ENCODE measurements at regions not wholly inside any gene's neighbourhood (a gene's known extent, or its start where the extent isn't known, plus 50 kb on each side); places are given as distances from the start of the nearest gene placed in this dataset.

- Histone ChIP-seq H3K27ac (no peak overlapping the region), H3K4me3 (ENCODE audit: low read depth, low read length) (no peak overlapping the region), H3K27me3 (ENCODE audit: insufficient read depth, low read depth, severe bottlenecking) (no peaks in the 10 kb centered on the region), H3K9me3 (ENCODE audit: severe bottlenecking) (no peaks in the 10 kb centered on the region), H3K36me3 (no peaks in the 10 kb centered on the region)
- TF ChIP-seq, protein P1, sequence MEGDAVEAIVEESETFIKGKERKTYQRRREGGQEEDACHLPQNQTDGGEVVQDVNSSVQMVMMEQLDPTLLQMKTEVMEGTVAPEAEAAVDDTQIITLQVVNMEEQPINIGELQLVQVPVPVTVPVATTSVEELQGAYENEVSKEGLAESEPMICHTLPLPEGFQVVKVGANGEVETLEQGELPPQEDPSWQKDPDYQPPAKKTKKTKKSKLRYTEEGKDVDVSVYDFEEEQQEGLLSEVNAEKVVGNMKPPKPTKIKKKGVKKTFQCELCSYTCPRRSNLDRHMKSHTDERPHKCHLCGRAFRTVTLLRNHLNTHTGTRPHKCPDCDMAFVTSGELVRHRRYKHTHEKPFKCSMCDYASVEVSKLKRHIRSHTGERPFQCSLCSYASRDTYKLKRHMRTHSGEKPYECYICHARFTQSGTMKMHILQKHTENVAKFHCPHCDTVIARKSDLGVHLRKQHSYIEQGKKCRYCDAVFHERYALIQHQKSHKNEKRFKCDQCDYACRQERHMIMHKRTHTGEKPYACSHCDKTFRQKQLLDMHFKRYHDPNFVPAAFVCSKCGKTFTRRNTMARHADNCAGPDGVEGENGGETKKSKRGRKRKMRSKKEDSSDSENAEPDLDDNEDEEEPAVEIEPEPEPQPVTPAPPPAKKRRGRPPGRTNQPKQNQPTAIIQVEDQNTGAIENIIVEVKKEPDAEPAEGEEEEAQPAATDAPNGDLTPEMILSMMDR (IDR thresholded peaks at IDR 0.05; ENCODE audit: low read depth, low read length): no peak
- DNase-seq: no peak
Measured at GRCh38 chr4:96637971-96638412, 798.1 kb downstream of the PDHA2 start.

GRCh38 chr4:96639932-96640331 is 800.0 kb downstream of the PDHA2 start:
- Histone ChIP-seq H3K36me3 (no peaks in the 10 kb centered on the region), H3K27ac (no peak overlapping the region), H3K4me3 (ENCODE audit: low read depth, low read length) (no peak overlapping the region), H3K27me3 (ENCODE audit: insufficient read depth, low read depth, severe bottlenecking) (no peaks in the 10 kb centered on the region), H3K9me3 (ENCODE audit: severe bottlenecking) (no peaks in the 10 kb centered on the region)
- TF ChIP-seq, protein P1 (IDR thresholded peaks at IDR 0.05; ENCODE audit: low read depth, low read length): no peak
- DNase-seq: no peak

DNA sequence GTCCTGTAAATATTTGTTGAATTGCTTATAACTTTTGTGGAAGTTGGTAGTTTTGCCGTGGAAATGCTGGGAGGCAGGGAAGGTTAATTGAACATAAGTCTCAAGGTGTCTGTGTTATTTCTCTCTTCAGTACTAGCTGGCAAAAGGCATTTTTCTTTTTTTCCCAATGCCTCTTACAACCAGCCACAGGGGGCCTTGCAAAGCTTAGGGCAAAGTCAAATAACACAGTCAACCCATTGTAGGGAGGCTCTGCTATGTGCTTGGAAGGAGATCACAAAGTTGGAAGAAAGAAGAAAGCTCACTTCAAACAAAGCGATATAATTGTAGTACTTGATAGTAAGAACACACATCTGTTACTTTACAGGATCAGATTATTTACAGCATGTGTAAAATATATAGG is 802.6 kb downstream of the PDHA2 start:
- Histone ChIP-seq H3K27ac (no peak overlapping the region), H3K9me3 (ENCODE audit: severe bottlenecking) (peaks cover 3% of the 10 kb centered on the region), H3K27me3 (ENCODE audit: insufficient read depth, low read depth, severe bottlenecking) (no peaks in the 10 kb centered on the region), H3K4me3 (ENCODE audit: low read depth, low read length) (no peak overlapping the region), H3K36me3 (no peaks in the 10 kb centered on the region)
- TF ChIP-seq, protein P1 (IDR thresholded peaks at IDR 0.05; ENCODE audit: low read depth, low read length): no peak
- no peak for DNase-seq

DNA sequence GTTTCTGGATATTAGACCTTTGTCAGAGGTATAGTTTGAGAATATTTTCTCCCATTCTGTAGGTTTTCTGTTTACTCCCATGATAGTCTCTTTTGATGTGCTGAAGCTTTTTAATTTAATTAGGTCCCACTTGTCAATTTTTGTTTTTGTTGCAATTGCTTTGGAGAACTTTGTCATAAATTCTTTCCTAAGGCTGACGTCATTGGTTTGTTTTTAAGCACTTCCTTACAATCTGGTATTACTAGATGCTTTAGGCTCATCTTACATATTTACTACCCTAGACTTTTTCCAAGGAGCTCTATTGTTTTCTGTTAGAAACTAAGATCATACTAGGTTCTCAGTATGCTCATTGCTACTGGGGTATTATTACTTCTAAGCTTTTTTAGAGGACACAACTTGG is 806.3 kb downstream of the PDHA2 start:
- Histone ChIP-seq H3K27ac (no peak overlapping the region), H3K9me3 (ENCODE audit: severe bottlenecking) (peaks cover 3% of the 10 kb centered on the region), H3K36me3 (no peaks in the 10 kb centered on the region), H3K4me3 (ENCODE audit: low read depth, low read length) (no peak overlapping the region), H3K27me3 (ENCODE audit: insufficient read depth, low read depth, severe bottlenecking) (no peaks in the 10 kb centered on the region)
- no peak for DNase-seq
- TF ChIP-seq, protein P1 (IDR thresholded peaks at IDR 0.05; ENCODE audit: low read depth, low read length): no peak

GRCh38 chr4:96649536-96649935 is 809.6 kb downstream of the PDHA2 start:
- no peaks in the 10 kb centered on the region for H3K27me3 ChIP-seq (ENCODE audit: insufficient read depth, low read depth, severe bottlenecking)
- peaks cover 3% of the 10 kb centered on the region for H3K9me3 ChIP-seq (ENCODE audit: severe bottlenecking)
- no peak overlapping the region for H3K4me3 ChIP-seq (ENCODE audit: low read depth, low read length)
- no peak for DNase-seq
- H3K27ac ChIP-seq: no peak overlapping the region
- TF ChIP-seq, protein P1 (IDR thresholded peaks at IDR 0.05; ENCODE audit: low read depth, low read length): no peak
- H3K36me3 ChIP-seq: no peaks in the 10 kb centered on the region

- Histone ChIP-seq H3K27me3 (ENCODE audit: insufficient read depth, low read depth, severe bottlenecking) (no peaks in the 10 kb centered on the region), H3K9me3 (ENCODE audit: severe bottlenecking) (no peaks in the 10 kb centered on the region), H3K4me3 (ENCODE audit: low read depth, low read length) (no peak overlapping the region), H3K27ac (no peak overlapping the region), H3K36me3 (no peaks in the 10 kb centered on the region)
- TF ChIP-seq, protein P1 (IDR thresholded peaks at IDR 0.05; ENCODE audit: low read depth, low read length): no peak
- DNase-seq: no peak
Measured at GRCh38 chr4:96652158-96652557, 812.3 kb downstream of the PDHA2 start.

All from WERI-Rb-1 (cell line).